ENCODE measurements at regions not wholly inside any gene's neighbourhood (a gene's known extent, or its start where the extent isn't known, plus 50 kb on each side); places are given as distances from the start of the nearest gene placed in this dataset.
"Not testable (repeated sequence)": the region's sequence is repeated elsewhere in the genome, so short reads cannot be mapped to it uniquely, and the experiment has no call there.

- no peaks in the 10 kb centered on the region for H3K9me3 ChIP-seq (replicated peaks; ENCODE audit: control insufficient read depth, insufficient read depth, low read length)
- FAIRE-seq (no peak), DNase-seq (ENCODE audit: low read depth, low spot score) (no peak)
- H3K27me3 ChIP-seq (ENCODE audit: control insufficient read depth in 2 of 2, insufficient read depth in 2 of 2, low read length in 2 of 2): peaks cover 0 to 4% of the 10 kb centered on the region in 2 experiments
- H3K4me2 ChIP-seq (ENCODE audit: insufficient read depth, low read length): no peak overlapping the region
- no peaks in the 10 kb centered on the region for H3K36me3 ChIP-seq (ENCODE audit: control insufficient read depth in 2 of 2, extremely low read depth in 1 of 2, insufficient read depth in 2 of 2, low read length in 2 of 2)
- H3K4me1 ChIP-seq (ENCODE audit: control insufficient read depth, extremely low read depth, insufficient read depth, low read length): no peaks in the 10 kb centered on the region
- TF ChIP-seq EZH2 (IDR thresholded peaks at IDR 0.05; ENCODE audit: borderline replicate concordance, low read depth, low read length, severe bottlenecking): no peak
- no peak for TF ChIP-seq FOS (IDR thresholded peaks at IDR 0.05; ENCODE audit: borderline replicate concordance, insufficient read depth, low read length)
- TF ChIP-seq POLR2A (IDR thresholded peaks at IDR 0.05; ENCODE audit: low read depth, low read length): no peak
- no peak for TF ChIP-seq POLR2AphosphoS5 (IDR thresholded peaks at IDR 0.05; ENCODE audit: insufficient read depth, low read depth, low read length)
- no peak for TF ChIP-seq CTCF (IDR thresholded peaks at IDR 0.05; ENCODE audit: extremely low read depth in 1 of 2, insufficient read depth in 1 of 2, low read depth in 1 of 2, low read length in 2 of 2)
- intact Hi-C loops (cut with micrococcal nuclease): no loop called here
- POLR2A ChIA-PET: no interaction called here
- no peak overlapping the region for H3K4me3 ChIP-seq (replicated peaks in 1 of 3; ENCODE audit: insufficient read depth in 1 of 3, low read depth in 1 of 3, low read length in 3 of 3)
- H3K27ac ChIP-seq (ENCODE audit: insufficient read depth, low read depth, low read length): no peak overlapping the region
- no peaks in the 10 kb centered on the region for H3K9me1 ChIP-seq (replicated peaks; ENCODE audit: control insufficient read depth, extremely low read depth, insufficient read depth, low read length)
- no peaks in the 10 kb centered on the region for H3K79me2 ChIP-seq (ENCODE audit: control insufficient read depth, insufficient read depth, low read length)
- H3K9ac ChIP-seq (replicated peaks; ENCODE audit: extremely low read depth, insufficient read depth, low read length): no peak overlapping the region
- CTCF ChIA-PET: interaction anchor here (1.0 to 1.6 kb wide), 4 partner anchors 11 to 360 kb away, joined by 3 to 6 read pairs (median 3); partner anchors contain the start of gene TMEM200A
- dilution Hi-C loops (cut with MboI; ENCODE audit: extremely low pct_ligation_motif_present, low sequenced_read_pairs): no loop called here
- H2AFZ ChIP-seq (ENCODE audit: low read depth, low read length): no peak overlapping the region
- H4K20me1 ChIP-seq (replicated peaks; ENCODE audit: control insufficient read depth, extremely low read depth, insufficient read depth, low read length): no peaks in the 10 kb centered on the region
- BruUV-seq (replicated peaks): no TSS peak
These were observed 101.7 kb upstream of the SMLR1 start for GRCh38 chr6:130725551-130725950.

GRCh38 chr6:130728064-130728463, 99.1 kb upstream of the SMLR1 start:
- H3K9me3 ChIP-seq (replicated peaks; ENCODE audit: control insufficient read depth, insufficient read depth, low read length); intact Hi-C loops (cut with micrococcal nuclease); H3K9ac ChIP-seq (replicated peaks; ENCODE audit: extremely low read depth, insufficient read depth, low read length); dilution Hi-C loops (cut with MboI; ENCODE audit: extremely low pct_ligation_motif_present, low sequenced_read_pairs); H3K36me3 ChIP-seq (ENCODE audit: control insufficient read depth in 2 of 2, extremely low read depth in 1 of 2, insufficient read depth in 2 of 2, low read length in 2 of 2); BruUV-seq (replicated peaks); H2AFZ ChIP-seq (ENCODE audit: low read depth, low read length); H3K4me2 ChIP-seq (ENCODE audit: insufficient read depth, low read length); H3K27ac ChIP-seq (ENCODE audit: insufficient read depth, low read depth, low read length); H3K4me3 ChIP-seq (replicated peaks in 1 of 3; ENCODE audit: insufficient read depth in 1 of 3, low read depth in 1 of 3, low read length in 3 of 3); FAIRE-seq; CTCF ChIA-PET; H4K20me1 ChIP-seq (replicated peaks; ENCODE audit: control insufficient read depth, extremely low read depth, insufficient read depth, low read length); H3K4me1 ChIP-seq (ENCODE audit: control insufficient read depth, extremely low read depth, insufficient read depth, low read length); POLR2A ChIA-PET; H3K9me1 ChIP-seq (replicated peaks; ENCODE audit: control insufficient read depth, extremely low read depth, insufficient read depth, low read length); H3K27me3 ChIP-seq (ENCODE audit: control insufficient read depth in 2 of 2, insufficient read depth in 2 of 2, low read length in 2 of 2); DNase-seq (ENCODE audit: low read depth, low spot score); H3K79me2 ChIP-seq (ENCODE audit: control insufficient read depth, insufficient read depth, low read length): not testable (repeated sequence)

Measured in endothelial cell of umbilical vein (primary cell).